T-helper 2 cell treated with Interferon-gamma antibody and Interleukin-4, amounts not matched to agents 100 ng/mL and 5 ng/mL, for 36 hours (primary cell): ENCODE measurements at regions not wholly inside any gene's neighbourhood (a gene's known extent, or its start where the extent isn't known, plus 50 kb on each side); places are given as distances from the start of the nearest gene placed in this dataset.
"Not testable (repeated sequence)": the region's sequence is repeated elsewhere in the genome, so short reads cannot be mapped to it uniquely, and the experiment has no call there.

Source experiments
- intact Hi-C: fragments of 100-400 bp; cut with micrococcal nuclease; formaldehyde crosslinking; loops from one replicate; pipeline ENCODE4 v1.15.1; 2023

DNA sequence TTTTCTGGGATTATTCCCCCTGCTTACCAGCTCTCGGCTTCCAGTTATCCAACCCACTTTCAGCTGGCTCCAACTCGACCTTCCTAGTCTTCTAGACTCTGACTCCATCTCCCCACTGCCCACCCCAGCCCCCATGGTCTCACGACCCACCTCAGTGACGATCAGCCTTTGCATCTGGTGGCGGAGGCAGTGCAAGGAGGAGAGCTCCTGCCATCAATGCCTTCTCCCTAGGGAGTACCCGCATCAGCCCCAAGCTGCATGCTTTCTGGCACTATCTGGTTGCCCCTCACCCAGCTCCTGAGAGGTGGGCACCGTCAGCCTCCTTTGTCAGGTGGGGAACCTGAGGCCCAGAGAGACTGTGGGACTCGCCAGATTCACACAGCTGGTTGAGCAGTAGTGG is 72.6 kb upstream of the RPL38 start:
- intact Hi-C loops, result no loop called here

DNA sequence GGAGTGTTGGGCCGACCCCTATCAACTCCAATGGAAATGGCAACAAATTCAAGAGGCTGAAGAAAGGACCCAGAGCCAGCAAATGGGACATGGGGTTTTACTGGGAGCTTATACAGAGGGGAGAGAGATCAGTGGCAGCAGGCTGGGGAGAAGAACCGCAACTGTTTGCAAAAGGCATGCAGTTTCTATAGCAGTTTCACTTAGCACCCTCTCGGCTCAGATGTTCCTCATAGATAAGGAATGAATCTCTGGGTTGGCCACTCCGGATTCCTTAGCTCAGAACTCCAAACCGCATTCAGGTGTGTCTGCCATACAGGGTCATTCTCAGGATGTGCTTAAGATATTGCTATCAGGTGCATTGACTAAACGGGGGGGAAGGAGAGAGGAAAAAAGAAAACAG is 71.1 kb upstream of the RPL38 start:
- intact Hi-C loops, result no loop called here

GRCh38 chr17:74133740-74134139 is 69.7 kb upstream of the RPL38 start:
- intact Hi-C loops, result no loop called here

DNA sequence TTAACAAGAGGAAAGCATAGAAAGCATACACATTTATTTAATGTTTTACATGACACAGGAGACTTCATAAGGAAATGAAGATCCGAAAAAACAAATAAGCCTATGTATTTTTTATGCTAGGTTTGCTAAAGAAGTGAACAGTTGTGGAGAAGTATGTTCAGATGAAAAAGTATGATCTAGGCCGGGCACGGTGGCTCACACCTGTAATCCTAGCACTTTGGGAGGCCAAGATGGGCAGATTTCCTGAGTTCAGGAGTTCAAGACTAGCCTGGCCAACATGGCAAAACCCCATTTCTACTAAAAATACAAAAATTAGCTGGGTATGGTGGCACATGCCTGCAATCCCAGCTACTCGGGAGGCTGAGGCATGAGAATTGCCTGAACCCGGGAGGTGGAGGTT is 69.2 kb upstream of the RPL38 start:
- intact Hi-C loops, result not testable (repeated sequence)

DNA sequence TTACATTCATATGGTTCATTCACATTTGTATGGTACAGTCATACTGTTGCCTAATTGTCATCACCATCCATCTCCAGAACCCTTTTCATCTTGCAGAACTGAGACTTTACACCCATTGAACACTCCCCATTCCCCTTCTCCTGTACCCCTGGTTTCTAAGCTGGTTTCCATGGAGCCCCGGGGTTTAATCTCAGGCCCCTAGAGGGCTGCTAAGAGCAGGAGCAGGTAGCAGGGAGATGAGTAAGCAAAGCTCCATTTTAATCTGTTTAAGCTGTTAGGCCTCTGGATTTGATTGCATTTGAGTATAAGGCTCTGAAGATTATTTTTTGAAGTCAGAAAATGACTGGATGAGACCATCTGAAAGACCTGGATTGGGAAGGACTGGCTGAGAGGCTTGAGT is 68.5 kb upstream of the RPL38 start:
- intact Hi-C loops, result no loop called here

DNA sequence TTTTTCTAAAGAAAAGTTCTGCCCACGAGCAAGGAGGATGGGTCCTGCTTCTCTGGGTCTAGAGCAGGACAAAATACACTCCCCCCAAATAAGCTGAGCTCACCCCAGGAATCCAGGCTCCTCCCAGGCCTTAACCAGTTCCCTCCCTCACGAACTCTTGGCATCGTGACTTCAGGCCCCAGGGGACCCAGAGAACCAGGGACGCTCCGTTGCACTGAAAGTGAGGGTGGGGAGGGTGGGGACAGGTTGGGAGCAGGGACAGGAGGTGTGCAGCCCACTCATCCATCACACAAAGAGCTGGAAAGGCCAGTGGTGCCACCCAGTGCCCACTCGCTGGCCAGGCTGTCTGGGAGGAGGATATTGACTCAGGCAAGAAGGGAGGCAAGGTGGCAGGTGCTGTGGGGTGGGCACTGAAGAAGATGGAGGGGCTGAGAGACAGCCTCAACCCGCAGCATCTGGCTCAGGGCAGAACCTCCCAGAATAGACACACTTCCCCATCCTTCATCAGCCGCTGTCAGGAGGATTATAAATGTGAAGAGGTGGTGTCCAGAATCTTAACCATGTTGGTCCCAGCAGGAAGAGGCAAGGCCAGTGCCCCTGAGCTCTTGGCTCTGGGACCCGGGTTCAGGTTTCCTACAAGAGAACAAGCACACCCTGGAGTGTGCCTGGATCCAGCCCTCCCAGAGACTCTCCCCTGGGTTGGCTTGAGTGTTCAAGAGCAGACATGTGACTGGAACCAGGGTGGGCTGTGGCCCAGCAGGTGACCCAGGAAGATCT is 67.9 kb upstream of the RPL38 start:
- intact Hi-C loops, result no loop called here

DNA sequence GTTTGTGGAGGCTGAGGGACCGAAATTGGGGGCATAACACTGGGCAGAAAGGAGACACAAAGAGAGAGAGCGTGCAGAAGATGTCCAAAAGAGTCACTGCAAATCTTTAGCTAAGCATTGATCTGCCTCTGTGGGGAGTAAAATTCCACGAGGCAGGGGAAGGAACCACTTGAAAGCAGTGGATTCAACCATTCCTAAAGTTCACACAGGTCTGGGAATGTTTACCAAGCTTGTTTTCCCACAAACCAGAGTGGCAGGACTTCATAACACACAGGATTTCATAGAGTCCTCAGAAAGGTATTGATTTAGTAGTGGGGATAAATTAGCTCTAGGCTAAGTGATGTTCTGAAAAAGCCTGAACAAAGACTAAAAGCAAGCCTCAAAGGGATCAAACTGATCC is 66.1 kb upstream of the RPL38 start:
- intact Hi-C loops, result no loop called here

GRCh38 chr17:74139120-74139519 is 64.4 kb upstream of the RPL38 start:
- intact Hi-C loops, result no loop called here

GRCh38 chr17:74140282-74140681 is 63.2 kb upstream of the RPL38 start:
- intact Hi-C loops, result no loop called here

GRCh38 chr17:74141612-74142011 is 61.9 kb upstream of the RPL38 start:
- intact Hi-C loops, result no loop called here

DNA sequence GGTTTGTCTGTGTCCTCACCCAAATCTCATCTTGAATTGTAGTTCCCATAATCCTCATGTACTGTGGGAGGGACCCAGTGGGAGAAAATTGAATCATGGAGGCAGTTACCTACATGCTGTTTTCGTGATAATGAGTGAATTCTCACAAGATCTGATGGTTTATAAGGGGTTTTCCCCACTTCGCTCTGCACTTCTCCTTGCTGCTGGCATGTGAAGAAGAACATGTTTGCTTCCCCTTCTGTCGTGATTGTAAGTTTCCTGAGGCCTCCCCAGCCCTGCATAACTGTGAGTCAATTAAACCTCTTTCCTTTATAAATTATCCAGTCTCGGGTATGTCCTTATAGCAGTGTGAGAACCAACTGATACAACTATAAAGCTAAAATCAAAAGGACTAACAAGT is 60.2 kb upstream of the RPL38 start:
- intact Hi-C loops, result not testable (repeated sequence)

GRCh38 chr17:74145756-74146155 is 57.7 kb upstream of the RPL38 start:
- intact Hi-C loops, result no loop called here

GRCh38 chr17:74146196-74146595 is 57.3 kb upstream of the RPL38 start:
- intact Hi-C loops, result no loop called here

DNA sequence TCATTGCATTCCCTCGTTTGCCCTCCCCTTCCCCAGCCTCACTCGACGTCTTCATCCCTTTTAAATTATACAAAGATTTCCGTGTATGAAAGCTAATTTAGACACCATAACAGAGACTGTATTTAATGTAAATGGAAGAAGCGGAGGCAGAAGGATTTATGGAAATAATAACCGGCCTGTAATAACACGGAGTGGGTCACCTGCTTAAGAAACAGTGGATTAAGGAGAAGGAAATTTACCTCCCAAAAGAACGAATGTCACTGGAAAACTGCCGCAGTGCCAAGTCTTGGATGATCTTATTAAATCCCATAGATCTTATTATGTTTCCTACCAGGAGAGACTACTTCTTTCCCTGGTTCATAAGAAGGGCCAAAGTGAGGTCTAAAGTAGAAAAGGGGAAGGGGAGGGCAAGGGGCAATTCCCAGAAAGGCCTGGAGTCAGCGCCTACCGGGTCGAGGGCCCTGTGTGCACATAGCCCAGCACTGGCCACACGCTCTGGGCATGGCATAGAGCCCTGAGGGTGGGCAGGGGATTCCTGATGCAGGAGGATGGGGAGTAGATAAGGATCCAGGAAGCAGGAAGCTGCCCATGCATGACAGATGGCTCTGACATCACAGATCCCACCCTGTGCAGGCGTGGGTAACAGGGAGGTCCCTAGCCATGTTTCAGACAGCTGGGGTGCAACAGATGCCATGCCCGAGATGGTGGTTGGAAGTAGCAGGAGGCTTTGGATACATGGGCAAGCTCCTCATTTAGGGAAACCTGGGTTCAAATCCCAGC is 56.2 kb upstream of the RPL38 start:
- intact Hi-C loops, result no loop called here

DNA sequence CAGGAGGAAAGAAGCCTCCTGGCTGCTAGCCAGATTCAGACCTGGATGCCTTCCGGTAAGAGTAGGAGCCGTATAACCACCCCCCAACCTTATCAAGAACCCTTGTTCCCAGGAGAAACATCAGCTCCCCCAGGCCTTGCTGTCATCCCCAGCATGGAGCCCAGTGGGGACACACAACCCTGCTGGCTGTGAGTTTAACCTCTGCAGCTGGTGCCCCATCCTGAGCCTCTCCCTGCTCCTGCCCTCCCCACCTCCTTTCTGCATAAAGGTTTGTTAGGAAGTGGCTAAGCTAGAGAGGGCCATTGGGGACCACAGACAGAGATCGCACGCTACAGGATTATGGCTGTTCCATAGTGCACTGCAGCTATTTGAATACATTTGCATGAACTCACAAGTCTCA is 55.5 kb upstream of the RPL38 start:
- intact Hi-C loops, result no loop called here

DNA sequence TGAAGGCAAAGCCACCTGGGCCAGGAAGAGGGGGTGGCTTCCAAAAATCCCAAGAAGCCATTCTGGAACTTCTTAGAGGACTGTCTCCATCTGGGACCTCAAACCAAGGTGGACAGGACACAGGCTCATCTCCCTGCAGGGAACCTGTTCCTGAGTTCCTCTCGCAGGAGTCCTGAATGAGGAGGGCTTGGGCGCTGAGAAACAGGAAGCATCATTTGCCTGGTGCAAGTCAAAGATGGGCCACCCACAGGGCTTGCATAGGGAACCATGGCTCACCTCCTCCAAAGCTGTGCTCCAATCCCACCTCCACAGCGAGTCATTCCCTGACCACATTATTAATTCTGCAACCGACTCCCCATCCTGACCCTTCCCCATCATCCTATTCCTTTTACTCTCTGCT is 55.0 kb upstream of the RPL38 start:
- intact Hi-C loops, result no loop called here

- intact Hi-C loops, result no loop called here
Observed at GRCh38 chr17:74148901-74149596, 54.4 kb upstream of the RPL38 start.

GRCh38 chr17:74149597-74150427 is 53.7 kb upstream of the RPL38 start:
- intact Hi-C loops, result no loop called here

- intact Hi-C loops, result no loop called here
Observed at GRCh38 chr17:74150428-74151025, 53.0 kb upstream of the RPL38 start.

- intact Hi-C loops, result no loop called here
Observed at GRCh38 chr17:74151551-74152315, 51.7 kb upstream of the RPL38 start.
